ENCODE measurements at regions not wholly inside any gene's neighbourhood (a gene's known extent, or its start where the extent isn't known, plus 50 kb on each side); places are given as distances from the start of the nearest gene placed in this dataset.

DNA sequence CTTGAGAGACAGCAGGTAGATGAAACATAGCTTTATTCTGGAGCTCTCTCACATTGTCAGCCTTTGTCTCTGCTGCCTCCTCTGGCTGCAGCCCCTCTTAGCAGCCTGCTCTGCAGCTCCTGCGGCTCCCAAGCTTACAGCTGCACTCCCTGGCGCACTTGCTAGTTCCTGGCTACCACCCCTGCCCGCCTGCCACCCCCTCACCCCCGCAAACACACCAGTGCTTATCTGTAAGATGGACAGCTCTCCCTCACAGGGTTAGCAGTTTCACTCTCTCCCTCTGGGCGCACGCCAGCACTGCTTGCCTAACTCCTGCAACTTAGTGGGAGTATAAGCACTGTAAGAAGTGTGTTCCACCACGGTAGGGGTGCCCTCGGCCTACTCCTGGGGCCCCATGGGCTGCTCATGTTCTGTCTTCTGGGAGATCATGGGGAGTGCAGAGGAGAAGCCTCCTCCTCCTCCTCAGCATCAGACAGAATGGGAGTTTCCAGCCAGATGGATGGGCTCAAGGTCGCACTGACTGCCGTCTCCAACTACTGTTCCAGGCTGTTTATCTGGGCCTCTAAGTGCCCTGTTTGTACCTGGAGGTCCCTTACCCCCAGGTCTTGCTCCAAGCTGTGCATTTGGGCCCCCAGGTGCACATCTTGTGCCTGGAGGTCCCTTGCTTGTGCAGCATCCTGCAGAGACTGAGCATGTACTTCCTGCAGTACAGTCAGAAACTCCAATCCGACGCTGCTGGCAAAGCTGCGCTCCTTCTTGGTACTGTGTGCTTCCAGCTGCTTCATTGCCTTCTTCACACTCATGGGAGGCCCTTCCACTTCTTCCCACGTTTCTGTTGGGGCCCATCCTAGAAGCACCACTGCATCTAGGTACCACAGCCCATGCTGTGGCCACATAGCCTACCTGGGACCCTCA, 1388.1 kb downstream of the AMY1C start:
- TF ChIP-seq, protein P1, sequence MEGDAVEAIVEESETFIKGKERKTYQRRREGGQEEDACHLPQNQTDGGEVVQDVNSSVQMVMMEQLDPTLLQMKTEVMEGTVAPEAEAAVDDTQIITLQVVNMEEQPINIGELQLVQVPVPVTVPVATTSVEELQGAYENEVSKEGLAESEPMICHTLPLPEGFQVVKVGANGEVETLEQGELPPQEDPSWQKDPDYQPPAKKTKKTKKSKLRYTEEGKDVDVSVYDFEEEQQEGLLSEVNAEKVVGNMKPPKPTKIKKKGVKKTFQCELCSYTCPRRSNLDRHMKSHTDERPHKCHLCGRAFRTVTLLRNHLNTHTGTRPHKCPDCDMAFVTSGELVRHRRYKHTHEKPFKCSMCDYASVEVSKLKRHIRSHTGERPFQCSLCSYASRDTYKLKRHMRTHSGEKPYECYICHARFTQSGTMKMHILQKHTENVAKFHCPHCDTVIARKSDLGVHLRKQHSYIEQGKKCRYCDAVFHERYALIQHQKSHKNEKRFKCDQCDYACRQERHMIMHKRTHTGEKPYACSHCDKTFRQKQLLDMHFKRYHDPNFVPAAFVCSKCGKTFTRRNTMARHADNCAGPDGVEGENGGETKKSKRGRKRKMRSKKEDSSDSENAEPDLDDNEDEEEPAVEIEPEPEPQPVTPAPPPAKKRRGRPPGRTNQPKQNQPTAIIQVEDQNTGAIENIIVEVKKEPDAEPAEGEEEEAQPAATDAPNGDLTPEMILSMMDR (IDR thresholded peaks at IDR 0.05; ENCODE audit: extremely low read depth, insufficient read depth, missing control alignments), result peak; percentile 46
- peak; percentile 17 for DNase-seq (ENCODE audit: low spot score)
- in situ Hi-C loops (cut with MboI; ENCODE audit: low pct_unique_long_range_greater_than_20kb, low sequenced_read_pairs, unreplicated experiment), result no loop called here

- in situ Hi-C loops (cut with MboI; ENCODE audit: low pct_unique_long_range_greater_than_20kb, low sequenced_read_pairs, unreplicated experiment), result no loop called here
- TF ChIP-seq, protein P1 (IDR thresholded peaks at IDR 0.05; ENCODE audit: extremely low read depth, insufficient read depth, missing control alignments), result no peak
- DNase-seq (ENCODE audit: low spot score), result no peak
These were observed 1388.8 kb downstream of the AMY1C start for GRCh38 chr1:105138458-105138893.

GRCh38 chr1:105172788-105173187, 1423.1 kb downstream of the AMY1C start:
- TF ChIP-seq, protein P1 (IDR thresholded peaks at IDR 0.05; ENCODE audit: extremely low read depth, insufficient read depth, missing control alignments), result no peak
- in situ Hi-C loops (cut with MboI; ENCODE audit: low pct_unique_long_range_greater_than_20kb, low sequenced_read_pairs, unreplicated experiment), result no loop called here
- no peak for DNase-seq (ENCODE audit: low spot score)

- no peak for DNase-seq (ENCODE audit: low spot score)
- TF ChIP-seq, protein P1 (IDR thresholded peaks at IDR 0.05; ENCODE audit: extremely low read depth, insufficient read depth, missing control alignments), result no peak
- in situ Hi-C loops (cut with MboI; ENCODE audit: low pct_unique_long_range_greater_than_20kb, low sequenced_read_pairs, unreplicated experiment), result no loop called here
These were observed 1431.1 kb downstream of the AMY1C start for GRCh38 chr1:105180789-105181188.

- DNase-seq (ENCODE audit: low spot score), result no peak
- TF ChIP-seq, protein P1 (IDR thresholded peaks at IDR 0.05; ENCODE audit: extremely low read depth, insufficient read depth, missing control alignments), result no peak
- in situ Hi-C loops (cut with MboI; ENCODE audit: low pct_unique_long_range_greater_than_20kb, low sequenced_read_pairs, unreplicated experiment), result no loop called here
These were observed 1455.2 kb downstream of the AMY1C start for GRCh38 chr1:105204836-105205371.

GRCh38 chr1:105208581-105208980, 1458.9 kb downstream of the AMY1C start:
- in situ Hi-C loops (cut with MboI; ENCODE audit: low pct_unique_long_range_greater_than_20kb, low sequenced_read_pairs, unreplicated experiment), result no loop called here
- no peak for DNase-seq (ENCODE audit: low spot score)
- TF ChIP-seq, protein P1 (IDR thresholded peaks at IDR 0.05; ENCODE audit: extremely low read depth, insufficient read depth, missing control alignments), result no peak

Measured in GM13977 (cell line).